ENCODE measurements at regions not wholly inside any gene's neighbourhood (a gene's known extent, or its start where the extent isn't known, plus 50 kb on each side); places are given as distances from the start of the nearest gene placed in this dataset.

- TF ChIP-seq CTCF (IDR thresholded peaks at IDR 0.05; ENCODE audit: insufficient read depth, low read length, poor library complexity, severe bottlenecking) (no peak), EZH2phosphoT487 (conservative IDR thresholded peaks at IDR 0.05; ENCODE audit: low read length) (no peak)
These were observed 331.0 kb upstream of the ROPN1 start for GRCh38 chr3:124322966-124323365.

Data from SU-DHL-6 (cell line).